ENCODE measurements at regions not wholly inside any gene's neighbourhood (a gene's known extent, or its start where the extent isn't known, plus 50 kb on each side); places are given as distances from the start of the nearest gene placed in this dataset.

GRCh38 chr9:38309324-38310195, 82.9 kb upstream of the ALDH1B1 start:
- TF ChIP-seq HMGXB4 (CRISPR knock-in tag; IDR thresholded peaks at IDR 0.05; ENCODE audit: borderline replicate concordance in 1 of 2, low read depth in 1 of 2) (no peak), ZNF235 (CRISPR knock-in tag; IDR thresholded peaks at IDR 0.05; ENCODE audit: borderline replicate concordance) (no peak), CTCF (CRISPR knock-in tag; IDR thresholded peaks at IDR 0.05) (no peak), FOXP4 (CRISPR knock-in tag; IDR thresholded peaks at IDR 0.05) (no peak), POLR2AphosphoS2 (IDR thresholded peaks at IDR 0.05; ENCODE audit: low read depth, low read length) (no peak), ZNF274 (CRISPR knock-in tag; IDR thresholded peaks at IDR 0.05) (no peak), GPN1 (CRISPR knock-in tag; IDR thresholded peaks at IDR 0.05; ENCODE audit: borderline replicate concordance) (no peak), MAX (IDR thresholded peaks at IDR 0.05) (no peak)
